Lung (tissue), 11 donors: ENCODE measurements at regions not wholly inside any gene's neighbourhood (a gene's known extent, or its start where the extent isn't known, plus 50 kb on each side); places are given as distances from the start of the nearest gene placed in this dataset.

ENCODE experiments used
- ATAC-seq: fragments of 200-7000 bp; cut with Tn5 transposase; one replicate; pipeline ENCODE4 v1.9.1; 2020; ENCODE audit warnings: moderate number of reproducible peaks; ENCODE audit not compliant: insufficient read depth, low FRiP score
- DNase-seq, 3 donors: peaks; one replicate each; pipeline ENCODE4 v3.0.0-alpha.2; 2013 to 2017
- H3K27ac ChIP-seq, 2 donors: one replicate each; pipeline ENCODE4 v1.5.1; 2013; ENCODE audit warnings: mild to moderate bottlenecking in 2 of 2, moderate library complexity in 2 of 2, control low read depth in 1 of 2, inconsistent platforms in 1 of 2, low read depth in 1 of 2, low read length in 1 of 2
- H3K27me3 ChIP-seq, 3 donors: one replicate each; pipeline ENCODE4 v1.5.1; 2013; ENCODE audit warnings: low read length in 2 of 3; ENCODE audit not compliant: control insufficient read depth in 3 of 3, insufficient read depth in 3 of 3
- H3K36me3 ChIP-seq, 4 donors: one replicate each; pipeline ENCODE4 v1.5.1; 2013; ENCODE audit warnings: low read length in 4 of 4, mild to moderate bottlenecking in 1 of 4, moderate library complexity in 1 of 4; ENCODE audit not compliant: control insufficient read depth in 4 of 4, insufficient read depth in 4 of 4
- H3K4me1 ChIP-seq, 5 donors: one replicate each; pipeline ENCODE4 v1.5.1; 2013; ENCODE audit warnings: low read length in 5 of 5, mild to moderate bottlenecking in 2 of 5, moderate library complexity in 1 of 5; ENCODE audit not compliant: control insufficient read depth in 5 of 5, insufficient read depth in 5 of 5
- H3K4me3 ChIP-seq: one replicate; pipeline ENCODE4 v1.5.1; 2013; ENCODE audit warnings: mild to moderate bottlenecking, control low read depth, moderate library complexity
- H3K9ac ChIP-seq, 2 donors: one replicate each; pipeline ENCODE4 v1.5.1; 2013; ENCODE audit warnings: low read length in 2 of 2, control low read depth in 1 of 2; ENCODE audit not compliant: insufficient read depth in 1 of 2
- H3K9me3 ChIP-seq, 4 donors: one replicate each; pipeline ENCODE4 v1.5.1; 2013; ENCODE audit warnings: low read length in 3 of 4, mild to moderate bottlenecking in 1 of 4, moderate library complexity in 1 of 4; ENCODE audit not compliant: control insufficient read depth in 4 of 4, insufficient read depth in 3 of 4
- WGBS, 2 donors: extraction: QIAGEN DNeasy Blood & Tissue Kit; methylation state at CpG; one replicate each; pipeline ENCODE4 v1.1.7; 2013; 5-methylcytosine and 5-hydroxymethylcytosine counted together
- TF ChIP-seq, protein P1 (sequence below): IDR thresholded peaks from 2 replicates; pipeline ENCODE4 v1.5.1; 2012; ENCODE audit warnings: mild to moderate bottlenecking; ENCODE audit errors: control extremely low read depth, extremely low read depth
- donor health status: control.
- donor health status: control.
- donor health status: Bipolar disorder and iron deficiency.
- donor health status: healthy.
- donor health status: DM: yes; HTN: yes; CAD: no.

DNA sequence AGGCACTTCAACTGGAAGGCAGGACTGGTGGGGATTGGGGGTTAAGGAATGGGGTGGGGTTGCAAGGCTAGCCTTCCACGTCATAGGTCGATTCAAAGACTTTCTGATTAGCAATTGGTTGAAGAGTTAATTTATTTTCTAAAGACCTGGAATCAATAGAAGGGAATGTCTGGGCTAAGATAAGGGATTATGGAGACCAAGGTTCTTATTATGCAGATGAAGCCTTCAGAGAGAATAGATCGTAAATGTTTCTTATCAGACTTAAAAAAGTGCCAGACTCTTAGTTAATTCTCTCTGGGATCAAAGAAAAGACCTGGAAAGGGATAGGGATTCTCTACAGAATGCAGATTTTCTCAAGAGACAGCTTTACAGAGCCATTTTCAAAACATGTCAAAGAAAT is 368.0 kb upstream of the DLGAP1 start:
- Histone ChIP-seq H3K4me1 (no peaks in the 10 kb centered on the region), H3K9ac (no peak overlapping the region), H3K27ac (no peak overlapping the region), H3K36me3 (no peaks in the 10 kb centered on the region), H3K9me3 (peaks cover 0 to 3% (median 0%) of the 10 kb centered on the region in 4 donors), H3K4me3 (no peak overlapping the region), H3K27me3 (no peaks in the 10 kb centered on the region)
- ATAC-seq (no peak), DNase-seq (no peak)
- 77 to 93% methylated on average over 3 of the region's 3 CpGs for WGBS, 2 donors
- TF ChIP-seq, protein P1, sequence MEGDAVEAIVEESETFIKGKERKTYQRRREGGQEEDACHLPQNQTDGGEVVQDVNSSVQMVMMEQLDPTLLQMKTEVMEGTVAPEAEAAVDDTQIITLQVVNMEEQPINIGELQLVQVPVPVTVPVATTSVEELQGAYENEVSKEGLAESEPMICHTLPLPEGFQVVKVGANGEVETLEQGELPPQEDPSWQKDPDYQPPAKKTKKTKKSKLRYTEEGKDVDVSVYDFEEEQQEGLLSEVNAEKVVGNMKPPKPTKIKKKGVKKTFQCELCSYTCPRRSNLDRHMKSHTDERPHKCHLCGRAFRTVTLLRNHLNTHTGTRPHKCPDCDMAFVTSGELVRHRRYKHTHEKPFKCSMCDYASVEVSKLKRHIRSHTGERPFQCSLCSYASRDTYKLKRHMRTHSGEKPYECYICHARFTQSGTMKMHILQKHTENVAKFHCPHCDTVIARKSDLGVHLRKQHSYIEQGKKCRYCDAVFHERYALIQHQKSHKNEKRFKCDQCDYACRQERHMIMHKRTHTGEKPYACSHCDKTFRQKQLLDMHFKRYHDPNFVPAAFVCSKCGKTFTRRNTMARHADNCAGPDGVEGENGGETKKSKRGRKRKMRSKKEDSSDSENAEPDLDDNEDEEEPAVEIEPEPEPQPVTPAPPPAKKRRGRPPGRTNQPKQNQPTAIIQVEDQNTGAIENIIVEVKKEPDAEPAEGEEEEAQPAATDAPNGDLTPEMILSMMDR: no peak

DNA sequence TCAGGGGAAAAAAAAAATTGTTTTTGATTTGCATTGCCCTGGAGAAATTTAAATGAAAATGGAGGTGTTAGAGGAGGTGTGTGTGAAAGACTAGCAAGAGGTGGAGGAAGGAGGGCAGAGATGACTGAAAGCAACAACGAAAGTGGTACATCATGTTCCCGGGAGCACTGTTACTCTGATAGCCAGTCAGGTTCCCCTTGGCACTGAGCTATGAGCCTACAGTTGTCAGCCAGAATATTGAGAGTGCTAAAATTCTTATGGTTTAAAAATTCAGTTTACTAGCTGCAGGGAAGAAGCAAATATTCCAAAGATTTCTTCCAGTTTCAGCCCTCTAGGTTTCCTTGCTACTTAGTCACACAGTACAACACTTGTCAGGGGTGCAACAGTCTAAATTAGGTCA is 366.7 kb upstream of the DLGAP1 start:
- Histone ChIP-seq H3K36me3 (no peaks in the 10 kb centered on the region), H3K4me3 (no peak overlapping the region), H3K9me3 (no peaks in the 10 kb centered on the region), H3K9ac (no peak overlapping the region), H3K27ac (no peak overlapping the region), H3K27me3 (no peaks in the 10 kb centered on the region), H3K4me1 (no peaks in the 10 kb centered on the region)
- 68 to 76% methylated on average over 2 of the region's 2 CpGs for WGBS, 2 donors
- TF ChIP-seq, protein P1: no peak
- no peak for ATAC-seq
- no peak for DNase-seq

DNA sequence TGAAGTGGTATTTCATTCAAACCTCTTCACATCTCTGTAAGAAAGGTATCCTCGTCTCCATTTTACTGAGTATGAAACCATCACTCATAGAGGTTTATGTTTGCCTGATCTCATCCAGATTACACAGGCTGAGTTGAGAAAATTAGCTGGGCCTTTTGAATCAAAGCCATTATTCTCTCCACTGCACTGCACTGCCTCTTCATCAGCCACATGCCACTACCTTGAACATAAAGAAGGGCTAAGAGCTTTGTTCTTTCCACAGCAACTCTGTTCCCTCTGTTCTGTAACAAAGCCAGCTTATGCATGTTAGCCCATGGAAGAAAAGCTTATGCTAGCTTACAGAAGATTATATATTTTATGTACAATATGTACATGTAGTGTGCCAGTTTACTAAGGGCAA is 362.6 kb upstream of the DLGAP1 start:
- Histone ChIP-seq H3K27ac (no peak overlapping the region), H3K36me3 (no peaks in the 10 kb centered on the region), H3K27me3 (no peaks in the 10 kb centered on the region), H3K9ac (no peak overlapping the region), H3K4me1 (no peaks in the 10 kb centered on the region), H3K4me3 (no peak overlapping the region), H3K9me3 (peaks cover 0 to 2% (median 0%) of the 10 kb centered on the region in 4 donors)
- 73 to 83% methylated on average over 1 of the region's 1 CpG for WGBS, 2 donors
- TF ChIP-seq, protein P1: no peak
- DNase-seq (no peak), ATAC-seq (no peak)

DNA sequence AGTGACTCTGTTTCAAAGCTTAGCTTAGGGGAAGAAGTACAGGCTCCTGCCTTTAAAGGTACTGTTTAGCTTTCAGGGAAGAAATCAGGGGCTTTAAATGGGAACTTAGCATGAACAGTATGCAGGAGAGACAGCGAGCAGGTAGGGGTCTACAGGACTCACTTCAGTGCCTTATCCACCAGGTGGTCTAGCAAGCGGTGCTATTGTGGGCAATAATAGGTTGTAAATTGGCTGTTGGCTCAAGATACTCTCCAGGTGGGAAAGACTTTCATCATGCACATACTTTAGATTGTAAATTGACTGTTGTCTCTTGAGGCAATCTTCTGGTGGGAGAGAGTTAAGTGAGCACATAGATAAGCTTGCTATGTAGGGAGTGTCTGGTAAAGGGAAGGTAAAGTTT is 358.6 kb upstream of the DLGAP1 start:
- Histone ChIP-seq H3K4me1 (no peaks in the 10 kb centered on the region), H3K9me3 (peaks cover 0 to 4% (median 0%) of the 10 kb centered on the region in 4 donors), H3K27ac (no peak overlapping the region), H3K4me3 (no peak overlapping the region), H3K27me3 (no peaks in the 10 kb centered on the region), H3K9ac (no peak overlapping the region), H3K36me3 (no peaks in the 10 kb centered on the region)
- TF ChIP-seq, protein P1: no peak
- WGBS, 2 donors: 82 to 87% methylated on average over 2 of the region's 2 CpGs
- no peak for ATAC-seq
- DNase-seq: no peak
